GM12878 (cell line): ENCODE measurements at regions not wholly inside any gene's neighbourhood (a gene's known extent, or its start where the extent isn't known, plus 50 kb on each side); places are given as distances from the start of the nearest gene placed in this dataset.

Source experiments
- ATF2 ChIP-seq: IDR thresholded peaks from 2 replicates; pipeline ENCODE4 v1.6.1; 2012; ENCODE audit warnings: low read length, inconsistent platforms
- CEBPZ ChIP-seq: fragments of 150-350 bp; IDR thresholded peaks from 2 replicates; pipeline ENCODE4 v1.6.1; 2016; ENCODE audit warnings: low read depth, low read length
- ELK1 ChIP-seq: IDR thresholded peaks from 2 replicates; pipeline ENCODE4 v1.6.1; 2012; ENCODE audit warnings: low read depth, low read length, improper control_type of control experiment
- GATAD2B ChIP-seq: fragments of 450-650 bp; conservative IDR thresholded peaks from 2 replicates; pipeline ENCODE4 v1.6.1; 2017; ENCODE audit warnings: low read depth, mild to moderate bottlenecking, moderate library complexity
- HCFC1 ChIP-seq: fragments of 150-350 bp; IDR thresholded peaks from 2 replicates; pipeline ENCODE4 v1.6.1; 2014; ENCODE audit warnings: low read length
- JUND ChIP-seq: IDR thresholded peaks from 2 replicates; pipeline ENCODE4 v1.6.1; 2012; ENCODE audit warnings: low read depth, mild to moderate bottlenecking, low read length, improper control_type of control experiment, moderate library complexity
- MYB ChIP-seq: fragments of 150-350 bp; IDR thresholded peaks from 2 replicates; pipeline ENCODE4 v1.6.1; 2014; ENCODE audit warnings: mild to moderate bottlenecking, low read depth, low read length, borderline replicate concordance
- RAD51 ChIP-seq: fragments of 450-650 bp; IDR thresholded peaks from 2 replicates; pipeline ENCODE4 v1.6.1; 2016; ENCODE audit warnings: moderate library complexity, mild to moderate bottlenecking, inconsistent platforms
- RB1 ChIP-seq: fragments of 450-650 bp; formaldehyde crosslinking; IDR thresholded peaks from 2 replicates; pipeline ENCODE4 v1.6.1; 2017; ENCODE audit warnings: mild to moderate bottlenecking, borderline replicate concordance
- RELA ChIP-seq: fragments of 450-650 bp; IDR thresholded peaks from 2 replicates; pipeline ENCODE4 v1.8.0; 2014; ENCODE audit warnings: borderline replicate concordance; ENCODE audit not compliant: partially characterized antibody
- REST ChIP-seq: IDR thresholded peaks from 2 replicates; pipeline ENCODE4 v1.6.1; 2012; ENCODE audit warnings: mild to moderate bottlenecking, low read depth, low read length
- RUNX3 ChIP-seq: IDR thresholded peaks from 2 replicates; pipeline ENCODE4 v1.6.1; 2012; ENCODE audit warnings: low read length, inconsistent platforms
- SP1 ChIP-seq: IDR thresholded peaks from one replicate; pipeline ENCODE4 v1.6.1; 2011; ENCODE audit warnings: low read depth, low read length
- SUZ12 ChIP-seq: fragments of 200-600 bp; sonication (generic); IDR thresholded peaks from one replicate; pipeline ENCODE4 v1.6.1; 2018; ENCODE audit warnings: antibody characterized with exemption, mild to moderate bottlenecking; ENCODE audit not compliant: unreplicated experiment
- TCF3 ChIP-seq: IDR thresholded peaks from 2 replicates; pipeline ENCODE4 v1.6.1; 2012; ENCODE audit warnings: low read depth, mild to moderate bottlenecking, low read length, borderline replicate concordance; ENCODE audit not compliant: insufficient read depth
- USF2 ChIP-seq: IDR thresholded peaks from 2 replicates; pipeline ENCODE4 v1.6.1; 2011; ENCODE audit warnings: low read depth, low read length, improper control_type of control experiment, borderline replicate concordance
- ZBTB4 ChIP-seq: fragments of 450-650 bp; formaldehyde crosslinking; IDR thresholded peaks from 2 replicates; pipeline ENCODE4 v1.4.0; 2022; ENCODE audit warnings: mild to moderate bottlenecking, moderate library complexity

- TF ChIP-seq TCF3 (no peak), RB1 (peak; percentile 70; the same call in 1 of the 2 replicates), ELK1 (no peak), RUNX3 (peak; percentile 48; the same call in 1 of the 2 replicates), GATAD2B (no peak), ATF2 (peak; percentile 22; the same call in 1 of the 2 replicates), SUZ12 (no peak), RAD51 (no peak), USF2 (no peak), MYB (no peak), REST (no peak), SP1 (no peak), JUND (no peak), CEBPZ (no peak), ZBTB4 (CRISPR knock-in tag) (no peak), RELA (no peak), HCFC1 (no peak)
Observed at GRCh38 chr6:154675602-154676088, 57.6 kb upstream of the SCAF8 start (continued).
